CD4-positive, alpha-beta T cell treated with Interleukin-17A for 4 hours (primary cell): ENCODE measurements at regions not wholly inside any gene's neighbourhood (a gene's known extent, or its start where the extent isn't known, plus 50 kb on each side); places are given as distances from the start of the nearest gene placed in this dataset.
A peak's percentile ranks its signal among the peaks of the same experiment; 100 is the strongest.
"Not testable (repeated sequence)": the region's sequence is repeated elsewhere in the genome, so short reads cannot be mapped to it uniquely, and the experiment has no call there.

ENCODE experiments used
- DNase-seq: peaks from one replicate; pipeline ENCODE4 v3.0.0-alpha.2; 2020; ENCODE audit warnings: mixed read lengths

DNA sequence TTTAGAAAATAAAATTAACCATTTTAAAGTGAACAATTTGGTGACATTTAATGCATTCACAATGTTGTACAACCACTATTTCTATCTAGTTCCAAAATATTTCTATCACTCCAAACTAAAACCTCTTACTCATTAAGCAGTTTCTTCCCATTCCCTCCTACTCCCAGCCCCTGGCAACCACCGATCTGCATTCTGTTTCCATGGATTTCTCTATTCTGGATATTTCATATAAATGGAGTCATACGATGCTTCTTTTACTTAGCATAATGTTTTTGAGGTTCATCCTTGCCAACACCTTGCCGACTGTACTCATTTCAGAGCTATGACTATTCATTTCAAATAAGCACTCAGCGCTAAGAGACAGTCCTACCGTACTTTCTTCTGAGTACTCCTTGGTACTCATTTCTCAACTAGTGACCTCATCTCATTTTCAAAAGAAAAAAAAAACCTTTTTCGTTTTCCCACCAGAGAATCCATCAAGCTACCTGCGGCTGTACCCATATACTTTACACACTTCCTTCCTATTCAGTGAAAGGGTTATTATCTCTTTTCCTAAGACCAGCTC, 259.2 kb downstream of the UTRN start:
- no peak for DNase-seq

DNA sequence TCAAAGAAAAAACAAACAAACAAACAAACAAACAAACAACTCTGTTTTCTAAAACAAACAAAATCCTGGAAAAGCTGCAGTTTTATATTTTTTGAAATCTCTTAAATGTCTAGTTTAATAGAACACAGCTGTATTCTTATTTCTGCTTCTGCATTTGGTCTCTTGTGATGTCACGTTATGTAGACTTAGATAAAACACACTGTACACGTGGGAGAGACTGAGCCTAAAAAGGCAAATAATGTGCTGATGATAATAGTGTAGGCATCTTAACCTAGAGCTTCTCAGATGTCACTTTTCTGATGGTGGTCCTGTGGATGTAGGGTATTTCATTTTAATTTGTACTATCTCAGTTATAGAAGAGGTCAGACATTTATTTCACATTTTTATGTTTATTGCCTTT, 261.7 kb downstream of the UTRN start:
- no peak for DNase-seq

DNA sequence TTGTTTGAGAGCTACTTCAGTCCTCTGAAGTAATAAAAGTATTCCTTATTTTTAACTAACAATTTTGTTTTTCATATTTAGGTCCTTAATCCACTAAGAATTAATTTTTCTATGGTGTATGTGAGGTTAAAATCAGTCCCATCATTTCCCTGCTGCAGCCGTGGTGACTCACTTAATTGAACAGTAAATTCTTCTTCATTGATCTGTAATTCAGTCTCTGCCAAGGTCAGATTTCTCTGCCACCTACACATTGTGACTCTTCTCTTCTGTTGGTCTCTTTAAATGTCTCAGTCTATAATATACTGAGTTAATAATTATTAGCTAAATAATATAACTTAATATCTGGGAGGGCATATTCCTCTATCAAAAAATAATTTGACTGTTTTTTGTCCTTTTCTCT, 262.3 kb downstream of the UTRN start:
- no peak for DNase-seq

DNA sequence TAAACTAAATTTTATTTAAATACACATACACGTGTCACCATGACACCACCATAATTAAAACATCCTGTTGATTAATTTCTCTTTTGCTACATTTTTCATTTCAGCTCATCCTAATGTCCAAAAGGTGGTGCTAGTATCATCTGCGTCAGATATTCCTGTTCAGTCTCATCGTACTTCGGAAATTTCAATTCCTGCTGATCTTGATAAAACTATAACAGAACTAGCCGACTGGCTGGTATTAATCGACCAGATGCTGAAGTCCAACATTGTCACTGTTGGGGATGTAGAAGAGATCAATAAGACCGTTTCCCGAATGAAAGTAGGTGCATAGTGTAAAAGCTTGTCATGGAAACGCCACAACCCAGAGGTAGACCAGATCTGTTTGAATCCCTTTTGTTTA, 263.4 kb downstream of the UTRN start:
- DNase-seq, result no peak

DNA sequence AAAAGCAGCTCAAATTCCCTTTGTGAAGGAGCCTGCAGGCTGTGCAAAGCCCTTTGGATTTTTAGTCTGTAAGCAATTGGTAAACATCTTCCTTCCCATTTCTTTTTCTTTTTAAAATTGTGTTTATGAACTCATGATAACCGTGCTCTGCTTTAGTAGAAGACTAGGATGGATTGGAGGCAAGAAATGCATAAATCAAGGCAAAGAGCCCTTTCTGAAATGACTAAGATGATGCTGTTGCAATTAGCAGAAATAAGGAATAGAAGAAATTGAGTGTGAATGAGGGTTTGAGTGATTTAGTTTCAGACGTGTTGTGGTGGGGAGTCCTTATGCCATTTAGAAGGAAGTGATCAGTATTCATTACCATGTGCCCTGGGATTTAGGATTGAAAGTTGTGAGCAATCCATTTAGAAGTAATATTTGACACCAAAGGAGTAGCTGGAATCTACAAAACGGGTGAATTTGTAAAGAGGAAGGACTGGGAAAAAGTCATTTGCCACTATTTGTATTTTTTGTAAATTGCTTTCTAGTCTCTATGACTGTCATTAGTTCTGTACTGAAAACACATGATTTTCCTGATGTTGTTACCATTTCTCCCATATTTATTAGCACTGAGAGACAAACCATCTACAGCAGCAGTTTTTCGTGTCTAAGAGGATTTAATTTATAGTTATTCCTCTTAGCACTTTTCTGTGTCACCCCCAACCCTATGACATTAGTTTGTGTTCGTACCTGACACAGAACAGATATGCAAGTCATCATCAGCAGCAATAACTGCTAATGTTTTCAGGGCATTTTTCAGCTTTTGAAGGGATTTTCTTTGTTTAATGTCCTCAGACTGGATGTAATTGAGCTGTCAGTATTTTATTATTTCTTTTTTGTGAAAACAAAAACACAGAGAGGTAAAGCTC, 265.0 kb downstream of the UTRN start:
- DNase-seq, result no peak

DNA sequence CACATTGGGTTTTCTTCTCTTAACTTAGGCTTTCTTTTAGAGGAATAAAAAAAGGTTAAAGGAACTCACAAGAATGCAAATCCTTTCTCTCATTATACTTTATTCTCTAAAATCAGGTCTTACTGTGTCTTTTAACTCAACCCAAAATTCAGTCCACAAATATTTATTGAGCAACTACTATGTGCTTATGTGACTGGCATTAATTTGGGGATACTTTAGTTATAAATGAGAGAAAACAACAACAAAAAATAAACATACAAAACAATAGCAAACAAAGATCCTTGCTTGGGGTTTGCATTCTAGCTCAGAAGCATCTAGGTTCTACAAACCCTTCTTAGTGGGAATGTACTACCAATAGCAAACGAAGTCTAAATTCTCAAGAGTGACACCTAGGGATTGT, 266.2 kb downstream of the UTRN start:
- DNase-seq, result no peak

DNA sequence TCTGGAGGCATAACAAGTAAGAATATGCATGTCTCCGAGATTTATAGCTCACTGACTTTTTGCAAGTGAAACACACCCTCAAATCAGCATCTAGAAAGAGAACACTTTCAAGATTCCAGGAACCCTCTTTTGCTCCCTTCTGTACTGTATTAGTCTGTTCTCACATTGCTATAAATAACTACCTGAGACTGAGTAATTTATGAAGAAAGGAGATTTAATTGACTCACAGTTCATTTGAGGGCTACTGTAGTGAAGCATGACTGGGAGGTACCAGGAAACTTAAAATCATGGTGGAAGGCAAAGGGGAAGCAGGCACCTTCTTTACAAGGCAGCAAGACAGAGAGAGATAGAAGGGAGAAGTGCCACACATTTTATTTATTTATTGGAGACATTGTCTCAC, 269.9 kb downstream of the UTRN start:
- DNase-seq, result no peak

DNA sequence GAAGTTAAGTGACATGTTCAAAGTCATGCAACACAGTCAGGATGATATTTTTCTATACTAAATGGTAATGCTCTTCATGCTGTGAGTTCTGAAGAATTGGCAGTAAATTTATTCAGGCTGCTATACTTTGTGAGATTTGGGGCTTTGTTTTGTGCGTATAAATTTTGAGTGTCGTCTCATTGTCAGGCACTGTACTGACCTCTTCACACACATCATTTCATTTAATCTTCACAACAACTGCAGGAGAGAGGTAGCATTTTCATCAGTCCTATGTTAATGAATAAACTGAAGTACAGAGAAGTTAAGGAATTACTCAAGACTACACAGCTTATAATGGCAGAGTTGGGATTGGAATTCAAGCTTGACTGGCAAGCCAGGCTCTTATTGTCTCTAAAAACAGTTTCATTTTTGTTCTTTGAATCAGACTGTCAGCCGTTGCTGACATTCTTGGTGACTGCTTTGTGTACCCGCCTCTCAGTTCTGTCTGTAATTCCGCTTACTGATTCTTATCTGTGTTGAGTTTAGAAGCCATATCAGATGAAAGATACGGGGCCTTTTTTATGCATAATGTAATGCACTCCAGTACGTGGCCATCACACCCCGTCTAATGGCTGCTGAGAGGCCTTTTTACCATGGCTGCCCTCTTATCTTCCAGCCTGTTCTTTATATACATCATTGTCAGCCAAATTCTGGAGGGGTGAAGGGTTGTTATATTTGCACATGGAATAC, 274.9 kb downstream of the UTRN start:
- DNase-seq, result peak; percentile 40

DNA sequence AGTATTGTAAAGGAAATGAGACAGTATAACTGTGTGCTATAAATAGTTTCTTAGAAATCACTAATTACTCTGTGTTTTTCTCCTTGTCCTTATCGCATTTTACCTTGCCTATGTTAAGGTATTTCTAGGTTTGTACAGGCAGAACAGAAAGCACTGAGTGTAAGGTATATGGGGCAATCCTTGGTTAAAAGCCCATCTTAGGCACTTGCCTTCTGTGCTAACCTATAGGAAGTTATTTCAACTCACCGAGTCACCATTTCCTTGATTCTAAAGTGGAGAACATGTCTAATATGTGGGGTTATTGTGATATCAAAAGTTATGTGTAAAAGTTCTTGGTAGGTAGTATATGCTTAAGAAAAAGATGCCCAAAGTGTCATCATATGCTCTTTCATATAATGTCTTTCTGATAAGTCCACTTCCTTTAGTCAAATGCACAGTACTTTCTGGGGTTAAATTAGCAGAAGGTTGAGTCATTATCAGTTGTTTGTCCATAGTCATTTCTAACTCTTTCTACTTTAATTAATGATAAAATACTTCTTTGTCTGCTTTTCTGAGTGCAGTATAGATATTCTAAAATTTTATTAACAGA, 276.4 kb downstream of the UTRN start:
- DNase-seq, result no peak

DNA sequence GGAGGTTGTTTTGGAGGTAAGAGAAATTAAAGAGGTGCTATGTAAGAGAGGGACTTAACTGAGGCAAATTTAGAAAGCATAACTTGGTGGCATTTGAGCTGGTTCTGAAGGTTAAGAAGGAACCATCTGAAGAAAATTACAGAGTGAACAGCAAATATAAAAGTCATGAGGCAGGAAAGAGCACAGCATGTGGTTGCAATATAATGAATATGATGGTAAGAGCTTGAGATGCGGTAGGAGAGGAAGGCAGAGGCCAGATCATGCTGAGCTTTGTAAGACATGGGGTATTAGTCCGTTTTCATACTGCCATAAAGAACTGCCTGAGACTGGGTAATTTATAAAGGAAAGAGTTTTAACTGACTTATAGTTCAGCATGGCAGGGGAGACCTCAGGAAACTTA, 279.1 kb downstream of the UTRN start:
- no peak for DNase-seq

DNA sequence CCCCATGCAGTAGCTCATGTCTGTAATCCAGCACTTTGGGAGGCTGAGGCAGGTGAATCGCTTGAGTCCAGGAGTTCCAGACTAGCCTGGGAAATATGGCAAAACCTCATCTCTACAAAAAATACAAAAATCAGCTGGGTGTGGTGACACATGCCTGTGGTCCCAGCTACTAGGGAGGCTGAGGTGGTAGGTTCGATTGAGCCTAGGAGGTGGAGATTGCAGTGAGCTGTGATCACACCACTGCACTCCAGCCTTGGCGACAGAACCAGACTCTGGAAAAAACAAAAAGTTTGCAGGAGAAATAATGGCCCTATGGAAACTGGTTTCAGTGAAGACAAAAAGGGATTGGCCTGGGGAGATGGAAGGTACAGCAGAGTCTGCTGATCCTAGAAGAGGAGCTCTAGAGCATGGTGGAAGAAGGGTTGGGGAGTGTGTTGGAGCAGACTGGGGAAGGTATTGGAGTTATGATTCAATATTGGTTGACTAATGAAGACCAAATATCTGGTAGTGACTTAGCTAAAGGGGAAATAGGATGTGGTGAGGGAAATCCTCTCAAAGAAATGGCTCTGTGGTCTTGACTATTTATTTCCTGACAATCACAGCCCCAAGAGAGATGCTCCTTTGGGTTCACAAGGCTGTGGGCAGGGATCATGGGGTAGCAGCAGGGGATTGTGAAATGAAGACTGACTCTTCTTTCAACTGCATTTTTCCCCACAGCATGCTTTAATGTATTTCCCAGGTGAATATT, 281.9 kb downstream of the UTRN start:
- no peak for DNase-seq

DNA sequence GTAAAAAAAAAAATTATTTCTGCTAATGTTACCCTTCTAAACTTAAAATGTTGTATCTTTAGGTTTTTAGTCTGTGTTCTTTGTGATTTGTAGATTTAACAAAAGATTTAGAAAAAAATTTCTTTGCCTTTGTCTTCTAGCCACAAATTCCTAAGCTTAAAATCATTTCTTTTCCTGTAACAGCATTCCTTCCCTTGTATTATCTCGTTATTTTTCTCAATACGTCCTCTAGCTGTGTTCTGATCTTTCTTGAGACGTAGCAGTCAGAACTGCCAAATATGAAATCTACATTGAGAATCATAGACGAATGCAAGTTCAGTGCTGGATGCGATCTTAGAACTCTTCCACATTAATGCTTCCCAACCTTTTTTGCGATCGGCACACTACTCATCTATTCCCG, 283.1 kb downstream of the UTRN start:
- DNase-seq, result no peak

DNA sequence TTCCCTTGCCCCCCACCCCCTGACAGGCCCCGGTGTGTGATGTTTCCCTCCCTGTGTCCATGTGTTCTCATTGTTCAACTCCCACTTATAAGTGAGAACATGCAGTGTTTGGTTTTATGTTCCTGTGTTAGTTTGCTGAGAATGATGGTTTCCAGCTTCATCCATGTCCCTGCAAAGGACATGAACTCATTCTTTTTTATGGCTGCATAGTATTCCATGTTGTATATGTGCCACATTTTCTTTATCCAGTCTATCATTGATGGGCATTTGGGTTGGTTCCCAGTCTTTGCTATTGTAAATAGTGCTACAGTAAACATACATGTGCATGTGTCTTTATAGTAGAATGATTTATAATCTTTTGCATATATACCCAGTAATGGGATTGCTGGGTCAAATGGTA, 287.4 kb downstream of the UTRN start:
- DNase-seq, result not testable (repeated sequence)

DNA sequence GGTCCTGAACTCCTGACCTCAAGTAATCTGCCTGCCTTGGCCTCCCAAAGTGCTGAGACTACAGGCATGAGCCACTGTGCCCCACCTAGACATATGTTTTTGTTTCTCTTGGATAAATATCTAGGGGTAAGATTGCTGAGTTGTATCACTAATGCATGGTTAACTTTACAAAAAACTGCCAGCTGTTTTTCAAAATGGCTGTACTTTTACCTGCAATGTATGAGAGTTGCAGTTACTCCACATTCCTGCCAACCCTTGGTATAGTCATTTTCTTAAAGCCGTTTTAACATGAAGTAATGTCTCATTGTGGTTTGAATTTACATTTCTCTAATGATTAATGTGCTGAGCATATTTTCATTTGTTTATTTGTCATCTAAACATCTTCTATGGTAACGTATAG, 289.7 kb downstream of the UTRN start:
- no peak for DNase-seq

DNA sequence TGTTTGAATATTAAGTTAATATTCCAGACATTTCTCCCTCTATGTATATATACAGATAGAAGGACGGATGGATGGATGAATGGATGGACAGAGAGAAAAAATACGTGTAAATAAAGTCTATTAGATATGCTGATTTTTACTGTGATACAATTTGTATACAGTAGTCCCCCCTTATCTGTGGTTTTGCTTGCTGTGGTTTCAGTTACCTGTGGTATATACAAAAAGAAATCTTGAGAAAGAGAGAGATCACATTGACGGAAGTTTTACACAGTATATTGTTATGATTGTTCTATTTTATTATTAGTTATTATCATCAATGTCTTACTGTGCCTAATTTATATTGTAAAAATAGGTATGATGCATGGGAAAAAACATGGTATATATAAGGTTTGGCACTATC, 290.2 kb downstream of the UTRN start:
- no peak for DNase-seq

DNA sequence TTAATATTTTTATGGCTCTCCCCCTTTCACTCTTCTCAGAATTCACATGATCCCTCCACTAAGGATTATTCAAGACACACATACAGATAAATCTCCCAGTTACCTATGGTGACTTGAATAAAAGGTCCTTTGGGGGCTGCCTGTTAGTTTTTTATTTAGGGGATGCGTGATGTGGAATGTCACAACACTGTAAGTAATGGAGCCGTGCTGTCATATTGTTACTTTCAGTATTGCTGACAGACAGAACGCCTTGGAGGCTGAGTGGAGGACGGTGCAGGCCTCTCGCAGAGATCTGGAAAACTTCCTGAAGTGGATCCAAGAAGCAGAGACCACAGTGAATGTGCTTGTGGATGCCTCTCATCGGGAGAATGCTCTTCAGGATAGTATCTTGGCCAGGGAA, 291.7 kb downstream of the UTRN start:
- no peak for DNase-seq

DNA sequence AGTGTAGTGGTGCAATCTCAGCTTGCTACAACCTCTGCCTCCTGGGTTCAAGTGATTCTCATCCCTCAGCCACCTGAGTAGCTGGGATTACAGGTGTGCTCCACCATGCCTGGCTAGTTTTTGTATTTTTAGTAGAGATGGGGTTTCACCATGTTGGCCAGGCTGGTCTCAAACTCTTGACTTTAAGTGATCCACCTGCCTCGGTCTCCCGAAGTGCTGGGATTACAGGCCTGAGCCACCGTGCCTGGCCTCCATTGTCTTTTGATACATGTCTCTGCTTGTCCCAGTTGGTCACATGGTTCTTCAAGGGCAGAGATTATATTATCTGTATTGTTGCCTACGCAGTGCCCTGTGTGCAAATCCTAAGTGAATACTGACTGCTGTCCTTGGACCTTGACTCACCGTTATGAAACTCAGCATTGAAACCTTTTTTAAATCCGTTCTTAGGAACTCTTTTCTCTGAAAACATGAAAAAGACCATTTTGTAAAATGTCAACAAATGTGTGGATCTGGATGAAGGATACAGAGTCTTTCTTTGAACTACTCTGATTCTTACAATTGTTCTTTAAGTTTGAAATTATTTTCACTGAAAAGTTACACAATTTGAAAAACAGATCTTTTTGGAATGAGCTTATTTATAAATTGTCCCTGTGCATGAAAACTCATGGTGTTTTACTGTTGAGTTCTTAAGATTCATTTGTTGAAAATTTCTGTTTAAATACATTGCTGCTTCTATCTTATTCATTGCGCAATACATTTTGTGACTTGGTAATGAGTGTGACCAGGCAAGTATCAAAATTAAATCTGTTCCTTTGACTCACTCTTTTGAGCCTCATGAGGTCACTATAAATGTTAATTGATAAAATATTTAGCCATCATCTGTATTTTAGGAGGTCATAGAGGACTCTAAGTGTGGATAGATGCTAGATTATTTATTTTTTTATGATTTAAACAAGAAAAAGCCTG, 293.5 kb downstream of the UTRN start:
- no peak for DNase-seq

DNA sequence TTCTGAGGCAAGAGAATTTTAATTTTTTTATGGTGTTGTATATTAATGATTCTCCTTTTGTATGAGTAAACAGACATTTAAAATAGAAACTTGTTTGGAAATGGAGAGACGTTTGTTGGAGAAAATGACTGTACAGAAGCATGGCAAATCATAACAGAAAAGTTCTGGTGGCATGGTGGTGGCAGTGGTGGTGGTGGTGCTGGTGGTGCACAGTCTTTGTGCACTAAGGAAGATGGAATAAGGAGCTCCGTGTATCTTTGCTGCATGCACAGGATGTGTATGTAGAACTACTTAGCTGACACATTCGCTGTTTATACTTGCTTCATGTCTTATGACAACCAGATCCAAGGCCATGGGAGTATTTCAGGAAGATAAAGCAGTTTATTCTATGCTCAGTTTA, 294.9 kb downstream of the UTRN start:
- DNase-seq, result no peak

DNA sequence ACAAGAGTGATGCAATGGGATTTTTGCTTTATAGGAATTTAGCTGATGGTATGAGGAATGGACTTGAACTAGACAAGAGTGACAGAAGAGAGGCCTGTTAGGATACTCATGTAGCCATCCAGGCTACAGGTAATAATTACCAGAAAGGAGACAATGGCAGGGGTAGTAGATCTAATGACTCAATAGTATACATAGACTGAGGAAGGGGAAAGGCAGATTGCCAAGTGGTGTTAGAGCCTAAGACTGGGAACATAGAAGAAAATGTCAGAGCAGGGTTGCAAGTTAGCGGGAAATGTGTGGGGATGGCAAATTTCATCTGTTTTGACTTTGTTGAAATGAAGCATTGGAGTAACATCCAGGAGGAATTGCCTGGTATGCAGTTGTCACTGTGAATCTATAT, 295.6 kb downstream of the UTRN start:
- no peak for DNase-seq

DNA sequence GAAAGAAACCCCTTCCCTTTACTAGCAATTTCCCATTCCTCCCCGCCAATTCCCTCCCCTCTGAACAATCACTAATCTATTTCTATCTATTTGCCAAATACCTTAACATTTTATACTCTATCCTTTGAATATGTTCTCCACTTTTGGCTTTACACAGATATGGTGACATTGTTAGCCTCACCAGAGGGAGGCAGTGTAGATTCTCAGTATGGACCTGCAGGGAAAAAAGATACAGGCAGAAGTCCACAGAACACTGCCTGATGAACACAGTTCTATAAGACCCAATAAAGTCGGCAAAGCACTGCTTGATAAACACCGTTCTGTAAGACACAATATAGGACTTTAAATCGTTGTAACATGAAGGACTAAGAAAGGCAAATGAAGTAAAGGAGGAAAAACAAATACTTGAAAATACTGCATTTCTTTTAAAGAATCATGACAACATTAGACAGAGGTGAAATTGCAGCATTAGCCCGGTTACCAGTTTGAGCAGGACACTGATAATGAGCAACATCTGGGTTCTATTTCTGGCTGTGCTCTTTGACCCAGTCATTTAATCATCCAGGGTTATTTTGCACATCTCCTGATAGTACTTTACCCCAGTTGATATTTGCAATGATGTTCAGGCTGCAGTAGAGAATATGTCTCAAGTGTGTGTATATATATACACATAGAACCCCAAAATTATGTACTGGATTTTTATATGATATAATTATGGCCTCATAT, 296.8 kb downstream of the UTRN start:
- DNase-seq, result peak; percentile 43
